Heart right ventricle (tissue), 16 donors: ENCODE measurements at regions not wholly inside any gene's neighbourhood (a gene's known extent, or its start where the extent isn't known, plus 50 kb on each side); places are given as distances from the start of the nearest gene placed in this dataset.

Experiments
- ATAC-seq, 8 donors: fragments of 200-7000 bp; cut with Tn5 transposase; one replicate each; pipeline ENCODE4 v1.9.1; 2020; ENCODE audit warnings: mild to moderate bottlenecking in 8 of 8, moderate library complexity in 8 of 8, moderate number of reproducible peaks in 1 of 8
- DNase-seq, 2 donors: peaks; one replicate each; pipeline ENCODE4 v3.0.0-alpha.2; 2020
- H3K27ac ChIP-seq, 10 donors: fragments of 200-600 bp; sonication (generic) in 2 of 10; one replicate each; pipeline versions ENCODE4 v1.5.0 to v1.8.0; 2020 to 2022; ENCODE audit warnings: mild to moderate bottlenecking in 3 of 10
- H3K27me3 ChIP-seq, 7 donors: fragments of 200-600 bp; one replicate each; pipeline ENCODE4 v1.8.0; 2021 to 2022; ENCODE audit warnings: mild to moderate bottlenecking in 2 of 7
- H3K36me3 ChIP-seq, 9 donors: fragments of 200-600 bp; sonication (generic) in 1 of 9; one replicate each; pipeline versions ENCODE4 v1.5.0 to v1.8.0; 2020 to 2022; ENCODE audit warnings: mild to moderate bottlenecking in 2 of 9
- H3K4me1 ChIP-seq, 9 donors: fragments of 200-600 bp; sonication (generic) in 1 of 9; one replicate each; pipeline versions ENCODE4 v1.5.0 to v1.8.0; 2020 to 2022; ENCODE audit warnings: mild to moderate bottlenecking in 4 of 9
- H3K4me3 ChIP-seq, 10 donors: fragments of 200-600 bp; sonication (generic) in 2 of 10; one replicate each; pipeline versions ENCODE4 v1.5.0 to v1.8.0; 2020 to 2022; ENCODE audit warnings: mild to moderate bottlenecking in 7 of 10, moderate library complexity in 2 of 10
- H3K9me3 ChIP-seq, 11 donors: fragments of 200-600 bp in 10 of 11; sonication (generic) in 2 of 11; one replicate each; pipeline versions ENCODE4 v1.5.0 to v1.8.0; 2013 to 2022; ENCODE audit warnings: mild to moderate bottlenecking in 2 of 11, control low read depth in 1 of 11, moderate library complexity in 1 of 11
- CTCF ChIP-seq, 9 donors: fragments of 200-600 bp; sonication (generic) in 2 of 9; IDR thresholded peaks; one replicate each; pipeline versions ENCODE4 v1.5.0 to v1.8.0; 2021 to 2022; ENCODE audit warnings: antibody characterized with exemption in 9 of 9, mild to moderate bottlenecking in 5 of 9, moderate library complexity in 1 of 9
- WGBS, 2 donors: extraction: QIAGEN DNeasy Blood & Tissue Kit; methylation state at CpG; one replicate each; pipeline ENCODE4 v1.1.7; 2013; ENCODE audit warnings: inconsistent platforms in 1 of 2; 5-methylcytosine and 5-hydroxymethylcytosine counted together
- intact Hi-C, 10 donors: fragments of 100-400 bp; cut with DNase I; formaldehyde crosslinking; loops; one replicate each; pipeline versions ENCODE4 v1.11.1 to v1.14.2; 2022
- donor health status: Arrhythmogenic right ventricular cardiomyopathy.
- donor health status: ischemic (EF 13 %, LVEDD 7.1; RV severe dilation, severe dysfunction).
- donor health status: healthy with polysubstance abuse.
- donor health status: DM: no; HTN: yes; CAD: no.
- donor health status: DM: no; HTN: no; CAD: no.
- donor health status: ischemic (EF 25% LVEDD 6.9; RV normal size, moderate dysfunction).
- donor health status: ischemic (EF 25% LVEDD 5.7; RV mildly dilated, moderate dysfunction).
- donor health status: healthy.
- donor health status: DM: yes; HTN: yes; CAD: no.
- donor health status: Ischemic cardiomyopathy.
- donor health status: ischemic (EF 35%, LVEDD 5.7; RV mildly dilated, moderate dysfunction).
- donor health status: nonischemic (EF 11% LVEDD 7.7; RV severe dilation, severe dysfunction).
- donor health status: DM: yes; HTN: yes; CAD: no.
- donor health status: PGD.
- donor health status: ischemic (EF 29% LVEDD 5.4; RV normal size, mild dysfunction).
- donor health status: nonischemic (EF 23%, LVEDD 6.1; RV moderate dilation, normal function).

GRCh38 chr1:87603626-87604025, 274.9 kb downstream of the LMO4 start:
- H3K36me3 ChIP-seq: no peaks in the 10 kb centered on the region
- no peak overlapping the region for H3K27ac ChIP-seq
- 34 to 49% methylated on average over 1 of the region's 1 CpG for whole genome bisulfite sequencing, 2 donors
- H3K4me1 ChIP-seq: no peaks in the 10 kb centered on the region
- intact Hi-C loops: loop anchor here in 1 of 10 donors (5.0 kb wide), 1 partner anchor 39 kb away; no protein-coding TSS in a partner anchor
- no peak for DNase-seq
- H3K9me3 ChIP-seq: peaks cover 0 to 13% (median 4%) of the 10 kb centered on the region in 11 donors
- H3K4me3 ChIP-seq: no peak overlapping the region
- H3K27me3 ChIP-seq: no peaks in the 10 kb centered on the region
- ATAC-seq: no peak
- no peak for TF ChIP-seq CTCF (IDR thresholded peaks at IDR 0.05)

- Histone ChIP-seq H3K36me3 (no peaks in the 10 kb centered on the region), H3K4me1 (peaks cover 0 to 7% (median 0%) of the 10 kb centered on the region in 9 donors), H3K4me3 (no peak overlapping the region), H3K27me3 (no peaks in the 10 kb centered on the region), H3K27ac (no peak overlapping the region), H3K9me3 (no peaks in the 10 kb centered on the region)
- ATAC-seq (no peak), DNase-seq (no peak)
- intact Hi-C loops: no loop called here
- TF ChIP-seq CTCF (IDR thresholded peaks at IDR 0.05): no peak
- WGBS, 2 donors: 77 to 84% methylated on average over 3 of the region's 3 CpGs
Measured at GRCh38 chr1:87612956-87613355, 284.3 kb downstream of the LMO4 start.

DNA sequence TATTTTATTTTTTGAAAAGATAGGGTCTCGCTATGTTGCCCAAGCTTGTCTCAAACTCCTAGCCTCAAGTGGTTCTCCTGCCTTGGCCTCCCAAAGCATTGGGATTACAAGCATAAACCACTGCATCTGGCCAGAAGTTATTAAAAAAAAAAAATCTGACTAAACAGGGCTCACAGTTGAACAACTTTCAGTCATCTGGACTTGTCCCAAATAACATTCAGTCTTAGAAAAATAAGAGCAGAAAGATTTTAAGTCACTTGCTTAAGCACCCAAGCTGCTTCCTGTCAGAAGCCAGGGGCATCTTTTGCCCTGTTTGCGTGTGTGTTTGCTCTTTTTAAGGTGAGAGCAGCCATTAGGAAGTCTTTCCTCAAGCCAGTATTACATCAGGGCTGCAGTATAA, 286.8 kb downstream of the LMO4 start:
- H3K9me3 ChIP-seq: peaks cover 0 to 14% (median 0%) of the 10 kb centered on the region in 11 donors
- no peaks in the 10 kb centered on the region for H3K27me3 ChIP-seq
- no peaks in the 10 kb centered on the region for H3K36me3 ChIP-seq
- peak overlapping the region in 2 of 10 donors; percentile 3 to 50 for H3K27ac ChIP-seq
- no peak overlapping the region for H3K4me3 ChIP-seq
- TF ChIP-seq CTCF (IDR thresholded peaks at IDR 0.05): no peak
- ATAC-seq: no peak
- peaks cover 0 to 7% (median 0%) of the 10 kb centered on the region in 9 donors for H3K4me1 ChIP-seq
- WGBS, 2 donors: 76 to 86% methylated on average over 2 of the region's 2 CpGs
- intact Hi-C loops: no loop called here
- no peak for DNase-seq

- peak overlapping the region in 1 of 10 donors; percentile 50 for H3K27ac ChIP-seq
- H3K4me3 ChIP-seq: no peak overlapping the region
- no peaks in the 10 kb centered on the region for H3K36me3 ChIP-seq
- 50 to 60% methylated on average over 2 of the region's 2 CpGs for WGBS, 2 donors
- ATAC-seq (peak in 3 of 8 donors; percentile 19 to 47 (median 25)), DNase-seq (no peak)
- no peak for TF ChIP-seq CTCF (IDR thresholded peaks at IDR 0.05)
- H3K4me1 ChIP-seq: peaks cover 0 to 7% (median 0%) of the 10 kb centered on the region in 9 donors
- intact Hi-C loops: no loop called here
- no peaks in the 10 kb centered on the region for H3K27me3 ChIP-seq
- H3K9me3 ChIP-seq: peaks cover 0 to 16% (median 0%) of the 10 kb centered on the region in 11 donors
Measured at GRCh38 chr1:87615901-87616300, 287.2 kb downstream of the LMO4 start.
